ENCODE measurements at regions not wholly inside any gene's neighbourhood (a gene's known extent, or its start where the extent isn't known, plus 50 kb on each side); places are given as distances from the start of the nearest gene placed in this dataset.

DNA sequence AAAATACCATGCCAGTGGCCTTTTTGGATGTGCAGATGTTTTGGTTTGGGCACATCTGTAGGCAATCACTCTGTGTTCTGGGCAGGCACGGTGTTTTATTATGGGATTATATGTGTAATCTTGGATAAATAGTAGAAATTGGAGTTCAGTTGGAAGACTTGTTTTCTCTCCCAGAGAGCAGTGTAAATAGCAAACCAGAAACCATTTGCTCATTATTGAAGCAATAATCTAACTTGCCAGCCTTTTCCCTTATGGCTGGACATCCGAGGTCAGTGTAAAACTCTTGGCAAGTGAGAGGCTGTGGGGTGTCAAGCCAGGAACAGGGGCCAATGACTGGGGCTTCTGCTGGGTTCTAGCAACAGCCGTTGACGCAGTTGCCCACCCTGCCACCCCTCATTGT lies 69.9 kb downstream of the IRX3 start:
- H3K4me3 ChIP-seq: no peak overlapping the region
- DNase-seq: no peak
- H3K27me3 ChIP-seq: no peaks in the 10 kb centered on the region
- 50 to 75% methylated on average over 2 to 4 of the region's 4 CpGs for WGBS, 2 donors
- ATAC-seq (ENCODE audit: low FRiP score in 2 of 2): peak in 1 of 2 donors; percentile 5
- TF ChIP-seq, protein P1, sequence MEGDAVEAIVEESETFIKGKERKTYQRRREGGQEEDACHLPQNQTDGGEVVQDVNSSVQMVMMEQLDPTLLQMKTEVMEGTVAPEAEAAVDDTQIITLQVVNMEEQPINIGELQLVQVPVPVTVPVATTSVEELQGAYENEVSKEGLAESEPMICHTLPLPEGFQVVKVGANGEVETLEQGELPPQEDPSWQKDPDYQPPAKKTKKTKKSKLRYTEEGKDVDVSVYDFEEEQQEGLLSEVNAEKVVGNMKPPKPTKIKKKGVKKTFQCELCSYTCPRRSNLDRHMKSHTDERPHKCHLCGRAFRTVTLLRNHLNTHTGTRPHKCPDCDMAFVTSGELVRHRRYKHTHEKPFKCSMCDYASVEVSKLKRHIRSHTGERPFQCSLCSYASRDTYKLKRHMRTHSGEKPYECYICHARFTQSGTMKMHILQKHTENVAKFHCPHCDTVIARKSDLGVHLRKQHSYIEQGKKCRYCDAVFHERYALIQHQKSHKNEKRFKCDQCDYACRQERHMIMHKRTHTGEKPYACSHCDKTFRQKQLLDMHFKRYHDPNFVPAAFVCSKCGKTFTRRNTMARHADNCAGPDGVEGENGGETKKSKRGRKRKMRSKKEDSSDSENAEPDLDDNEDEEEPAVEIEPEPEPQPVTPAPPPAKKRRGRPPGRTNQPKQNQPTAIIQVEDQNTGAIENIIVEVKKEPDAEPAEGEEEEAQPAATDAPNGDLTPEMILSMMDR (IDR thresholded peaks at IDR 0.05): no peak
- no peak for TF ChIP-seq POLR2AphosphoS5 (IDR thresholded peaks at IDR 0.05)
- no peak for TF ChIP-seq POLR2A (IDR thresholded peaks at IDR 0.05)
- TF ChIP-seq EP300 (IDR thresholded peaks at IDR 0.05): no peak
- no peaks in the 10 kb centered on the region for H3K36me3 ChIP-seq
- no peaks in the 10 kb centered on the region for H3K9me3 ChIP-seq
- H3K27ac ChIP-seq: no peak overlapping the region
- H3K4me1 ChIP-seq: no peaks in the 10 kb centered on the region

DNA sequence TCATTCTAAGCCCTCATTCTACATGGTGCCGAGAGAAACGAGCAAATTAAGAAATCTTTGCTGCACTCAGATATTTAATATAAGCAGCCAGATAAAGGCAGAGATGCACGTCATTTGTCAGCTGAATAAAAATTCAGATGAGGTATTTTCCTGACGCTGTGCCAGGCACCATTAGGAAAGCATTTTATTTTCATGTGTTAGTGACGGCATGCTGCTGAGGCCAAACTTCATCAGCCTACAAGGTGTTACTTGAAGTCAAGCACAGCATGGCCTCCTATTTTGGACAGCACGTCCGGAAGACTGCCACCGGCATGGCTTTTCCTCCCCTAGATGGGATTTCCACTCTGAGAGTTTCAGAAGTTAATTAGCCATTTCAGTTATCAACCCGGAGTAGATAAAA lies 70.3 kb downstream of the IRX3 start:
- Histone ChIP-seq H3K27ac (no peak overlapping the region), H3K4me3 (no peak overlapping the region), H3K4me1 (no peaks in the 10 kb centered on the region), H3K36me3 (no peaks in the 10 kb centered on the region), H3K9me3 (no peaks in the 10 kb centered on the region), H3K27me3 (no peaks in the 10 kb centered on the region)
- WGBS, 2 donors: 60 to 73% methylated on average over 9 of the region's 9 CpGs
- TF ChIP-seq, protein P1 (IDR thresholded peaks at IDR 0.05): no peak
- TF ChIP-seq EP300 (IDR thresholded peaks at IDR 0.05): no peak
- TF ChIP-seq POLR2A (IDR thresholded peaks at IDR 0.05): no peak
- no peak for TF ChIP-seq POLR2AphosphoS5 (IDR thresholded peaks at IDR 0.05)
- ATAC-seq (ENCODE audit: low FRiP score in 2 of 2) (peak in 1 of 2 donors; percentile 53), DNase-seq (no peak)

DNA sequence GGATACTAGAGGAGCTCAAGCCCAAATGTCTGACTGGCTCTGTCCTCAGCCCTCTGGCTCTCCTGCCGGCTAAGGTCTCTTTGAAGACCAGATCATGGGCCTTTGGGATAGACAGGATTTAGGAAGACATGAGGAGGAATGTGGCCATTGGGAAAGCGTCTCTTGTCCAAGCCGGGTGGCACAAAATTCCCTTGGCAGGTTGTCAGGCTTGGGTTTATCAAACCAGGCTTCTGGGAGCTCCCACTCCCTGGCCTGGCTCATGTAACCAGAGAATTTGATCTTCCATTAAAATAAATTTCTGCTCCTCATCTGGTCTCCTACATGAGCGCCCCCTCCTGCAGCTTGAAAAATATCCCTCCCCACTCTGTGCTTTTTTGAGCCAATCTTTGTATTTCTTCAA lies 71.1 kb downstream of the IRX3 start:
- no peak overlapping the region for H3K27ac ChIP-seq
- TF ChIP-seq POLR2AphosphoS5 (IDR thresholded peaks at IDR 0.05) (no peak), POLR2A (IDR thresholded peaks at IDR 0.05) (no peak), EP300 (IDR thresholded peaks at IDR 0.05) (no peak)
- TF ChIP-seq, protein P1 (IDR thresholded peaks at IDR 0.05): no peak
- H3K36me3 ChIP-seq: no peaks in the 10 kb centered on the region
- ATAC-seq (ENCODE audit: low FRiP score in 2 of 2): no peak
- no peaks in the 10 kb centered on the region for H3K9me3 ChIP-seq
- 80 to 89% methylated on average over 4 of the region's 4 CpGs for WGBS, 2 donors
- H3K4me3 ChIP-seq: no peak overlapping the region
- no peak for DNase-seq
- H3K27me3 ChIP-seq: no peaks in the 10 kb centered on the region
- no peaks in the 10 kb centered on the region for H3K4me1 ChIP-seq

DNA sequence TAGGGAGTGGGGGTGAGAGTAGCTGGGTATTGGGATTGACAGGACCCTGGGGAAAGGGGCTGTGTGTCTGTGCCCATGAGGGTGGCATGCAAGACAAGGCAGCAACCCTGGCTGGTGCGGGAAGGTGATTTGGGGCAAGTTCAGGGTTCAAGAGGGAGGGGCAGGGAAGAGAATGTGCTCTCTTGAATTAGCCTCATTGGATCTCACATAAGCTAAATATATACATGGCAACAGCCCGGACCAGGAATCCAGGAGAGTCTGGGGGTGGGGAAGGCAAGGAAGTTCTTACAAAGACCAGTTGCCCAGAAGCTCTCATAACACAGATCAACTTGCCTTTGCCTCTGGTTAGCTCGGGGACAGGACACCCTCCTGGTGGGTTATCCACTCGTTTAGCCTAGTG lies 73.3 kb downstream of the IRX3 start:
- no peak for ATAC-seq (ENCODE audit: low FRiP score in 2 of 2)

DNA sequence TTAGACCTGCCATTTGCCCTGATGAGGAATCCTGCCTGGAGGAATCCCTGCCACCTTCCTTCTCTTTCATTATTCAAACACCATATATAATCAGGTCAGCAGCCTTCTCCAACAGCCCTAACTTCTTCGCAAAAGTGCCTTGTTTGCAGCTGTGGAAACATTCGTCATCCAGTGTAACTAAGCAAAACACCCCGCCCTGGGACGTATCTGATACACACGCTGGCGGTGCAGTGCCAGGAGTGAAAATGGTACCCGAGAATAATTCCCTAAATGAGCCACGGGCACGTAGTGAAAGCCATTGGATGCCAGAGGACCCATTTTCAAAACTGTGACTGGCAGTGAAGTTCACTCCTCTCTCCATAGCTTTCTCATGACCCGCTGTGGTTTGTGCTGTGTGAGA lies 73.7 kb downstream of the IRX3 start:
- 76 to 84% methylated on average over 8 to 10 of the region's 10 CpGs for WGBS, 2 donors

More for the DNA sequence above, 73.3 kb downstream of the IRX3 start:
- no peaks in the 10 kb centered on the region for H3K27me3 ChIP-seq
- no peaks in the 10 kb centered on the region for H3K36me3 ChIP-seq
- no peak overlapping the region for H3K27ac ChIP-seq
- H3K4me1 ChIP-seq: no peaks in the 10 kb centered on the region
- no peak for TF ChIP-seq POLR2A (IDR thresholded peaks at IDR 0.05)
- no peak for TF ChIP-seq POLR2AphosphoS5 (IDR thresholded peaks at IDR 0.05)
- TF ChIP-seq, protein P1 (IDR thresholded peaks at IDR 0.05): no peak
- no peak for TF ChIP-seq EP300 (IDR thresholded peaks at IDR 0.05)
- no peak for DNase-seq
- H3K9me3 ChIP-seq: no peaks in the 10 kb centered on the region
- H3K4me3 ChIP-seq: no peak overlapping the region
- 77 to 86% methylated on average over 4 of the region's 4 CpGs for WGBS, 2 donors

More for the DNA sequence above, 73.7 kb downstream of the IRX3 start:
- TF ChIP-seq, protein P1 (IDR thresholded peaks at IDR 0.05): no peak
- TF ChIP-seq POLR2A (IDR thresholded peaks at IDR 0.05) (no peak), POLR2AphosphoS5 (IDR thresholded peaks at IDR 0.05) (no peak), EP300 (IDR thresholded peaks at IDR 0.05) (no peak)
- Histone ChIP-seq H3K27ac (no peak overlapping the region), H3K4me1 (no peaks in the 10 kb centered on the region), H3K9me3 (no peaks in the 10 kb centered on the region), H3K36me3 (no peaks in the 10 kb centered on the region), H3K4me3 (no peak overlapping the region), H3K27me3 (no peaks in the 10 kb centered on the region)
- ATAC-seq (ENCODE audit: low FRiP score in 2 of 2) (no peak), DNase-seq (no peak)
